ENCODE measurements at regions not wholly inside any gene's neighbourhood (a gene's known extent, or its start where the extent isn't known, plus 50 kb on each side); places are given as distances from the start of the nearest gene placed in this dataset.

DNA sequence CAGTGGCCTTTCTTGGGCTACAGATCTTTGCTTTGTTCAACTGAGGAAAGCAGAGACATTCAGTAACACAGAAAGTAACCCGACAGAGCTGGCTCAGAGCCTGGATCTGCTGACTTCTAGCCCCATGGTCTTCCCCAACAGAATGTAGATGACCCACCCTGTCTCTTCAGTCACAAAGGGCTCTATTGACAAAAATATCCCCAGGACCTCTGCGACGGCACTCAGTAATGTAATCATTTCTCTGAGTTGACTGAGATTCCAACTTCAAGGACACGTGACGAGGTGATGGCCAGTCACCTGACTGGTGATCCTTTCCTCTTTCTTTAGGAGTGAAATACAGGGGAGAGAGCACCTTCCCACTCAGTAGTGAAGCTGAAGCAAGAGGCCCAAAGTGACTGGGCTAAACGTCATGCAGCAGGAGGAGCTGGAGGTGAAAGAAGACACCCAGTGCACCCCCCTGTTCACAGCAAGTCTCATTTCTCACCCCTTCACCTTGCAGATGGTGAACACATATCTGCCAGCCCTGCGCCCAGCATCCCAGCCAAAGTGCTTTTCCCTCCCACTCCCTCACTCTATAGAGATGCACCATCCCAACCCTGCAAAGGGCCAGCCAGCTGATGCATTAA, 179.2 kb upstream of the EGLN3 start:
- TF ChIP-seq CTCF (IDR thresholded peaks at IDR 0.05) = no peak

GRCh38 chr14:34128665-34129064, 177.8 kb upstream of the EGLN3 start:
- TF ChIP-seq CTCF (IDR thresholded peaks at IDR 0.05) = no peak

- no peak for TF ChIP-seq CTCF (IDR thresholded peaks at IDR 0.05)
These were observed 175.7 kb upstream of the EGLN3 start for GRCh38 chr14:34126586-34126985.

GRCh38 chr14:34124585-34124984, 173.7 kb upstream of the EGLN3 start:
- no peak for TF ChIP-seq CTCF (IDR thresholded peaks at IDR 0.05)

DNA sequence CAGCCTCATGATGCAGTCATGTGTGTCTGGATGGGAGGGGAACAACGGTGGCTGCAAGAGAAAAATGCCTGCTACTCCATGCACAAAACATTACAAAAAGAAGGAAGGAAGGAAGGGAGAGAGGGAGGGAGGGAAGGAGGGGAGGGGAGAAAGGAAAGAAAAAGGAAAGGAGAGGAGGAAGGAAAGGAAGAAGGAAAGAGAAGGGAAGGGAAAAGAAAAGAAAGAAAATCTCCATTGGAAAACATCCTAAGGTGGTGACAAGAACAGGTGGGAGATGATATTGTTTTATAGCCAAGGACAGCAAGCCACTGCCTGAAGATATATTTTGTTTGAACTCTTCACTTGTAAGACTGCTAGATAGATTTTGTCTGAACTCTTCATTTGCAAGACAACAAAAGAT, 171.8 kb upstream of the EGLN3 start:
- no peak for TF ChIP-seq CTCF (IDR thresholded peaks at IDR 0.05)

DNA sequence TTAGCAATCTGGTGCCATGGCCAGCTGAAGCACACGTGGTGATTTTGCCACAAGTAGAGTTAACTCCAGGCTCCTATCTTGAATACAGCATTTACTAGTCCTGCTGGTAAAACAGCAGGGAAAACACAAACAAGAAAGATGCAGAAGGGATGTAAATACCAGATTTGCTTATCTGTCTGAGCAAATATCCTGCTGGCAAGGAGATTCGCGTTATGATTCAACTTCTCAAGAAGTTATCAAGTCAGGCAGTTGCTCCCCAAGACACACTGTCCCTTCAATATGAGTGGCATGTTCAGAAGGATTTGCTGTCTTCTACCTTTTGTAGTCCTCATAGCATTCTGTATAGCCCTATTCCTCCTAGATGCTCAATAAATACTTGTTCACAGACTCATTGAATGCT, 171.2 kb upstream of the EGLN3 start:
- TF ChIP-seq CTCF (IDR thresholded peaks at IDR 0.05) = no peak

GRCh38 chr14:34120185-34120977, 169.5 kb upstream of the EGLN3 start:
- no peak for TF ChIP-seq CTCF (IDR thresholded peaks at IDR 0.05)
